HuH-7.5 (cell line): ENCODE measurements at regions not wholly inside any gene's neighbourhood (a gene's known extent, or its start where the extent isn't known, plus 50 kb on each side); places are given as distances from the start of the nearest gene placed in this dataset.

Experiments
- DNase-seq: peaks from one replicate; pipeline ENCODE4 v3.0.0; 2011; ENCODE audit warnings: low spot score

DNA sequence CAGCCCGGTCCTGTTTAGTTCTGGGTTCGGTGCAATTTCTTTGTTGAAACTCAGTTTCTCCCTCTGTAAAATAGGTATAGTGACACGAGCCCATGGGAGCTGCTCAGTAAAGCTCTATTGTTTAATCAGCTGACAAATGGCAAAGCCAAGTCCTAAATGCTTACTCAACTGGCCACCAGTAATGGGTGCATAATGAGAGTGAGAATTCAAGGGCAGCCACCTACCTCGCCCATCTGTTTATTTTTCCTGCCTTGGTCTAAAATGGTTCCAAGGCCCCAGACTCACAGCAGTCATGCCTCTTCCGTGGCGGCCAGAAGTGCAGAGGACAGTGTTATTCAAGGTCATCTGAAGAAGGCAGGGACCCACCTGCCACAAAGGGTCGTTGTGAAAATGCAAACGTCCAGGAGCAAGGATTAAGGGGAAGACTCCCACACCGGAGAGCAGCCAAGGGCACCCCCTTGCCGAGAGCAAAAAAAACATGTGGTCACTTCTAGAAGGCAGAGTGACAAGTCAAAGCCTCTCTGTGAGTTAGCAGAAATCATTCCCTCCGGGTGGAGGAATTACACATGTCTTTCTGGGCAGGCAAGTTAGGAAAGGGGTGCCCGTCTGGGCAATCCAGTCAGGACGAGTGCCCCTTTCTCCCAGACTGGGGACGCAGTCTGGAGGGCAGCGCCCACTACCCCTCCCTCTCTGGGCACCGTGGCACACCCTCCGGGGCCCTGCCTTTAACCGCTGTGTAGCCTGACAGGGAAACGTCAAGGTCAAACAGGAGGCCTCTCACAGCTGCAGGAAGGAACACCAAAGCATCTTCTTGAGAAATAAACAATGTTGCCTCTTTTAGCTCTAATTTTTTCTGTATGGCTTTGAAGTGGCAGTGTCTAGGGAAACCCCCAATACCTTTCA, 186.2 kb downstream of the FOXO1 start:
- no peak for DNase-seq

DNA sequence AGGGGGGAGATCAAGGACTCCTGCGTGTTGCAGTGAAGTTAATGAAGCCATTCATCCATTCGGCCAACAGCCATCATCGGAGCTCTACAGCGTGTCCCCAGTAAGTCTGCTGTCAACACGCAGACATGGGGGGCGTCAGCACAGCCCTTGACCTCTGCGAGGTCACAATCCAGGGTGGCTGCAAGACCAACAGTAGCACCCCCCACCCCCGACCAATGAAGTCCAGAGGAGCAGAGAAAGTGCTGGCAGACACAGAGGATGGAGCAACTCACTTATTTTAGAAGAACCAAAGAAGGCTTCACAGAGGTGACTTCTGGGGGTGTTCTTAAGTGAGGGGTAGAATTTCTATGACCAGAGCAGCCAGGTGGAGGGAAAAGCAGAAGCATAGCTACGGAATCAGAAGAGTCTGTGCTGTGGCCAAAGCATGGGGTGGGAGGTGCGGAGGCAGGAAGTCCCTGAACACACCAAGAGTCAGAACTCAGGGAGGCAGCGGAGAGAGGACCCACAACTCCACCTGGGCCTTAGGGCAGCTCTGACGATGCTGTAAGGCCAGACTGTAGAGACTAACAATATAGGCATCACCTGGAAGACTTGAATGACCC, 185.4 kb downstream of the FOXO1 start:
- DNase-seq = no peak

DNA sequence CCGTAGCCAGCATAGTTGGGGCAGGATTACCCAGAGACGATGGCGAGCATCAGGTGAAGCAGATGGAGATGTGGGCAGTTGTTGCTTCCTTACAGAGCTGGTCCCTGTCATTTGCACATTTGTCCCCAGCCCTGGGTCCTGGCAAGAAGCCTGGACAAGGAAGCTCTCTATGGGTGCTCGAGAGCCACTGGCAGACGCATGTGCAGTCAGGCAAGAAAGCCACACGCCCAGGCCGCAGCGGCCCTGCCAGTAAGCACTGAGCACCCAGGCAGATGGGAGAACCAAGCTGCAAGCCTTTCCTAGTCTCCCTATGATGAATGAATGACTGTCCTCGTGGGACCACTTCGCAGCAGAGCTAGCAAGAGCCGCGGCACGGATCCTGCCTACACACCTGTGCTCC, 182.8 kb downstream of the FOXO1 start:
- DNase-seq = no peak

DNA sequence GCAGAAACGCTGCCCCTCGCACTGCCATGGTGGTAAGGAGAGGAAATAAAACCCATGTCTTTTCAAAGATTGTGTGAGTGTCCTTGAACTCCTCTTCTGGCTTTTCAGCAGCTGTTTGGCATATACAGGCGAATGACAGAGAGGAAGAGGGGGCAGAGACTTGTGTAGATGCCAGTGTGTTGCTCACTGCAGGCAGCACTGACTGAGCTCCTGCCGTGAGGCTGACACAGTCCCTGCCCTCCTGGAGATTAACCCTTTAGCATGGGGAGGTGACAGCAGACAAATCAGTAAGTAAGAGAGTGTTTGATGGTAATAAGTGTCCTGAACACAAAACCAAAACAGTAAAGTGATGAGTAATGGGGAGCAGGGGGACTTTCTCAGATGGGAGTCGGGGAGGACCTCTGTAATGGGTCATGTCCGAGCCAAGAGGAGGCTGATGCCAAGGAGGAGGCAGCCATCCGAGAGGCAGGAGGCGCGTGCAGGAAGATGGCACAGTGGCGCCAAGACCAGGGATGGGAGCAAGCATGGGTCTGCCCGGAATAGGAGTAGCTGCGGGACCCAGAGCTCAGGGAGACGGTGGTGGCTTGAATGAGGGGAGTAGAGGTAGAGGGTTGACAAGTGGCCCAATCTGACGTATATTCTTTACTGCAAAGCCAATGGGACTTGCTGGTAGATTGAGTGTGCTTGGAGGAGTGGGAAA, 182.2 kb downstream of the FOXO1 start:
- DNase-seq = no peak

DNA sequence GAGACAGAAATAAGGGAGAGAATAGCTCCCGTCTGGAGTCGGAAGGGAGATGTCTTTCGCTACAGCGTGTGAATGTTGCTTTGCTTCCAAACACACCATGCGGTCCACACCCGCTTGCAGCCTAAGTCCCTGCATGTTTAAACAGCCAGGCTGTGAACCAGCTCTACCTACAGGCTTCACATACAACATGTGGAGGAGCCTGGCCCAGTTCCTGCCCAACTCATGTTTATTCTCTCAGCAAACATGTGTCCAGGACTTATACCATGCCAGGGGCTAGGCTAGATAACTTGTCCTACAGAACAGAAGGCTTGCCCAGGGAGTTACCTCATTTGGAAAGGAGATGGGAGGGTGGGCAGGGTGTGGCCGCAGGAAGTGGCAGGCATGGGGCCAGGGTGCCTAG, 181.5 kb downstream of the FOXO1 start:
- no peak for DNase-seq

DNA sequence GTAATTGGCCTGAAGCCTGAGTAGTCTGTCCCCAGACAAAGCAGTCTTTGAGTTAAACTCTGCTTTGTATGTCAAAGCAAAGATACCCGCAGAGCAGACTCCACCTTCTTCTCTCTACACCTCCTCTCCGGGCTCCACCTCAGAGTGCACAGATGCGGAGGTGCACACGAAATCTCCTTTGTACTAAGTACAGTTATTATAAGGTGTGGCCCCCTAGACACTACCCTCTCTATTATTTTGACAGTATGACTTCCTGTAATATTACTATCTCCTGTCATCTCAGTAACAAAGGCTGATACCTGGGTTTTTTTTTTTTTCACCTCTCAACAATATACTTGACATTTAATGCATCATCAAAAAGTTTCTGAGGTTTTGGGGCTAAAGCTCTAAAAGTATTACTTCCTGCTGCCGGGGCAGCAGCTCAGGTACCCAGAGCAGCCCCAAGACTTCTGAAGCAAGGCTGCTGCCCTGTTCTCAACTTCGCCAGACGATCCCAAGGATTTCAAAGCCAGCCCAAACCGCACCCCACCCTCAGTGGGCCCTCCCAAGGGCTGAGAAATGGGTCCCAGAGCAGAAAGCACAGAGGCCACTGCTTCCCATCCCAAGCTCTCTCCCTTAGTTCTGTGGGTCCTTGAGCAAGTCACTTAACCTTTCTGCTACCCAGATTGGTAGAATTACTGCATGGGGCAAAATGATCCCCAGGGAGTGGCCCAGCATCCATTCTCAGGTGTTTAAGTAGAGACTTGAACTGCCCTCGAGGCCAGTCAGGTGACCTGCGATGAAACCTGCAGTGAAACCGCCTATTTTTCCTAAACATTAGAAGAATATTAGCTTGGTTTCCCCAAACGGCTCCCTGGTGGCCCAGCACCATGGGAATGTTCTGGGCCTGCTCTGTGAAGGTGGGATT, 180.6 kb downstream of the FOXO1 start:
- DNase-seq = no peak

DNA sequence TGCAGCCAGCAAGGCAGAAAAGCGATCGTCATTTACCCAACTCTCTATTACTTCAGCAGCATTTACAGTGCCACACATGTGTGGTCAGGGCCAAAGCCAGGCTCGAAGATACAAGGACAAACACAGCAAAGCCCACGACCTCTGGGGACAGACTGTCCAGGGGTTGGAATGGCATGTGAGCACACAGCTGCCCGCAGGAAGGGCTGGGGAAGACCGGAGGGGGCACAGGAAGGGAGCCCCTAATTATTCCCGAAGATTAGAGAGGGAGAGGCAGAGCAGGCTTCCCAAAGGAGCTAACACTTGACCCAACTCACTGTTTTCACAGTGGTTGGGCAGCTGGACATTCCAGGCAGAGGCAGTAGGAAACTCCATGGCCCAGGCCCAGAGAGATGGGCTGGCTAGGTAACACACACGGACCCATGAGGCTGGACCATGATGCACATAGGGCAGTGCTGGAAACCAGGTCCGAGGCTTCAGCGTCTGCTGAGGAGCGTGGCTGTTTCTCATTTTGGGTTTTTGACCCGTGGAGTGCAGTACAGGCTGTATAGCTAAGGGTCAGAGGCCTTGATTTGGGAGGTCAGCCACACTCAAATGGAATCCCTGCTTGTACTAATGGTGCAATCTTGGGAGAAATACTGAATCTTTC, 179.8 kb downstream of the FOXO1 start:
- DNase-seq = no peak

DNA sequence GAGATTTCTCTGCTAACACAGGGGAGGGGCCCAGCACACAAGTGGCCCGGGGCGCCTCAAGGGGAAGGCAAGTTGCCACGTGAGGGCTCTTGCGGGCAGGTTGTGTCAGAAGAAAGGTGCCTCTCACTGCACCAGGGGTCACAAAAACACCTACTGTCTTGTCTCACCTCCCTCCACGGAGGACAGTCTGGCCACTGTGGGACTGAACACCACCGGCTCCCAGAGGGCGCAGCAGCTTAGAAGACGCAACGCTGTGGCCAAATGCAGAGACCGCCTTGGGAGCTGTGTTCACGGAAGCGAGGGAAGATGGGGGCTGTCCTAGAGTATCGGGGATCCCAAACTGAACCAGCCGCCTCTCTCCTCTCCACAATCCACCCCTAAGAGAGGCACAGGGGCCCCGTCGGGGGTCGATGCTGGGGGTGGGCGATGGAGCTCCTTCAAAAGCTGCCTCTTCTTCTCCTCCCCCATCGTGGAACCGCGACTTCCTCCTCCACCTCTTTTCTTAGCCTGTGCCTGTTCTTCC, 177.5 kb downstream of the FOXO1 start:
- no peak for DNase-seq

DNA sequence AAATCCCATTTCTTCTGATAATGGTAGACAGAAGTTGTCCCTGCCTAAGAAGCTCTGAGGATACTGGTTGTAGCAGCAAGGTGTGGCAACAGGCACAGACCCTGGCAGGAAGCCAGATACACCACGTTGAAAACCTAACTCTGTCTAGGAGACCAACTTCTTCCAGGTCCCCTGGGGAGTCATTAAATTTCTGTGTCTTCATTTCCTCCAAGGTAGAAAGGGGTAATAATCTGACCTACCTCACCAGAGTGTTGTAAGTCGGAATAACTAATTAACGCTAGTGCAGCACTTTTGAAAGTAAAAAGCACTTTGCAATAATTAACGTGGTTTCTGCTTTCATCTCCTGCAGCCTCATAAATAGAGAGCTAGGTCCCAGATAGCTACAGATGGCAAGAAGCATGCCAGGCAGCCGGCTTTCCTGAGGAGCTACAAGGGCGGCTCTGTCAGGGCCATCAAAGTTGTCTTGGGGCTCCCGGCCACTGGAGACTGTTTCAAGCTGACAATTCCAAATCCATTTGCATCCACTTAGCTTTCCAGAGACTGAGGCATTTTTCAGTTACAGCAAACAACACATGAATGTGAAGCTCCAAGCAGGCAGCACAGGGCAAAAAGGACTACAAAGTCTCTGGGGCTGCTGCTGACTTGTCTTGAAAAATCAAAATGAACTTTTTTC, 176.2 kb downstream of the FOXO1 start:
- DNase-seq = no peak

DNA sequence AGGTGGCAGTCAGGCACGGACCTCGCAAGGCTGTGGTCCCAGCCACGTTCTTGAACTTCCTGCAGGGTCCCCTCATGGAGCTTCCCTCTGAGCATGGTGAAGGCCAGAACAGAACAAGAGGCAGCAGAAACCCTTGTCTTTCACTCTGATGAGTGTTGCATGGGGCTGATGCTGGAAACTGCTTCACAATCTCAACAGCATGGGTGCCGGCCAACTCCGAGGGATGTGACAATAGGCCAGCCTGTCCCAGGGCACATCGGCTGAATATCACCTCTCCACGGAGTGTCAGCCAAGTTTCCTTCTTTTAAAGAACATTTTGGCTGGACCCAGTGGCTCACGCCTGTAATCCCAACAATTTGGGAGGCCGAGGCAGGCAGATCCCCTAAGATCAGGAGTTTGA, 173.9 kb downstream of the FOXO1 start:
- DNase-seq = no peak

DNA sequence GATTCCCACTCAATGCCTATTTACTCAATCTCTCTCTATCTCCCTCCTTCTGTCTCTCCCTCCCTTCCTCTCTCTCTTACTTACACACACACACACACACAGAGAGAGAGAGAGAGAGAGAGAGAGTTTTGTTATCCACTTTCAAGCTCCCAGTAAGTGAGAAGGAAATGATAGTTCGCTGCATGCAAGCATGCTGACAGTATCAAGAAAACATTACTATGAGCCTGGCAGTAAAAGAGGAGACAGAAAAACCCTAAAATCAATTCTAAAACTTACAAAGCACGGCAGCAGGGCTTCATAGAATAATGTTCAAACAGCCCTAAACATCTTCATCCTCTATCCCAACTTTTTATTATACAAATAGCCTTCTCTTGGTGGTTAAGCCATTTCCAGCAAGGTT, 171.9 kb downstream of the FOXO1 start:
- no peak for DNase-seq

DNA sequence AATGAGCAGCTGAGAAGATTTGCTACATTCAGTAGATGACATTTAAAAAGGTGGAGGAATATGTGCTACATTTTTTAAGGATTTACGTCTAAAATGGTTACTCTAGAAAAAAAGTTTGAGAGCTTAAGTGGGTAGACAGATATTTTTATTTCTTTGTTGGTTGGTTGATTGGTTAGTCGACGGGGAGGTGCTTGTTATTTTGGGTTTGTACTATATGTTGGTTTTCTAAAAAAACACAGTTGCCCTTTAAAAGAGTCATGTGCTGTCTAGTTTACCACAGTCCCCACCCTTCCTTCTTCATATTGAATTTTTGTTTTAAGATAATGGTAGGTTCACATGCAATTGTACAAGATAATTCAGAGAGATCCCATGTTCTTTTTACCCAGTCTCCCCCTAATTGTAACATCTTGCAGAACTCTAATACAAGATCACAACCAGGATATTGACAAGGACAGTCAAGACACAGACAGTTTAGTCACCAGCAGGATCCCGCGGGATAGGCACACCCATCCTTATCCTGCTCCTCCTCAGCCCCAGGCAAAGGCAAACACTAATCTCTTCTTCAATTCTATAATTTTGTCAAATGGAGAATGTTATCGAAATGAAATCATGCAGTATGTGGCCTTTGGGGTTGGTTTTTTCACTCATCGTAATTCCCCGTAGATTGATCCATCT, 171.4 kb downstream of the FOXO1 start:
- DNase-seq = no peak

DNA sequence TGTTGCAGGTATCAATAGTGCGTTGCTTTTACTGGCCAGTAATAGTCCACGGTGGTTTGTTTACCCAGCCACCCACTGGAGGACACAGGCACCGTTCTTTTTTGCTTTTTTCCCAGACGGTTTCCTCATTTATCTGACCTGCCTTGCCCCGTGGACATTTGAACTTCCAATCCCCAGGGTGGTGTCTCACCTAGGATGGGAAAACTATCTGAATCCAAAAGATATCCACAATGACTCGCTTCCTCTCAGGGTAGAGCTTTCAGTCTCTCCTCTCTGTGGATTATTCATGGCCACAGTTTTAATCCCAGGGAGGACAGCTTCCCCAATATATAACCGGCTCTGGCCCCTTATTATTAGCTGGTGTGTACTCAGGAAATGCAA, 170.8 kb downstream of the FOXO1 start:
- DNase-seq = no peak

DNA sequence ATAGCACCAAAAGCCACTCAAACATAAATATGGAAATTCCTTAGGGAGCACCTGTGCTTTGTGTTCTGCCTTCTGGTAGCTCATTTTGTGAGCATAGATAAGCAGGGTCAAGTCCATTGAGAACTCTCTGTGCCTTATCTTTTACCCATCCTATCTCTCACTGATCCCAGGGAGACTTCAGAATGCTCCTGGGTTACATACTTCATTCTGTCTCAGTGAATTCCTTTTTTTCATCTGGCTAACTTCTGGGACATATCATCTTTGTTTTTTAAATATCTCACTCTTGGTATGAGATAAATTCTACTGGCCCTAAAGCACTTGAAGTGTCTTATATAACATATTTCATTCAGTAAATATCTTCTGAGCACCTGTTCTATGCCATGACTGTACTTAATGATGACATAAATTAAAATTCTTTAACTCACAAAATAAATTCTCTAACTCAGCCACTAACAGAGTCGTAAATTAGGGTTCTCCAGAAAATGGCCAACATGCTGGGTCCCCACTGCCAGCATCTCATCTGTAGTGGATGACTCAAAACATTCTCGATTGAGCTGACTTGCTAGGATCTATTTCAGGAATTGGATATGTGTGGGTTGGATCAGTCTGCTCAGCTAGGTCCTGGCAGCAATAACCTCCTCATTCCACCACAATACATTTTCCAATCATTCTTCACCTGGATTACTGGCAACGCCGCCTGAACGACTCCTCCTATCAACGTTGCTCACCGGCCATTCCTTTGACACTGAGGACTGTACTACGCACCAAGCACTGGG, 170.2 kb downstream of the FOXO1 start:
- DNase-seq = no peak

DNA sequence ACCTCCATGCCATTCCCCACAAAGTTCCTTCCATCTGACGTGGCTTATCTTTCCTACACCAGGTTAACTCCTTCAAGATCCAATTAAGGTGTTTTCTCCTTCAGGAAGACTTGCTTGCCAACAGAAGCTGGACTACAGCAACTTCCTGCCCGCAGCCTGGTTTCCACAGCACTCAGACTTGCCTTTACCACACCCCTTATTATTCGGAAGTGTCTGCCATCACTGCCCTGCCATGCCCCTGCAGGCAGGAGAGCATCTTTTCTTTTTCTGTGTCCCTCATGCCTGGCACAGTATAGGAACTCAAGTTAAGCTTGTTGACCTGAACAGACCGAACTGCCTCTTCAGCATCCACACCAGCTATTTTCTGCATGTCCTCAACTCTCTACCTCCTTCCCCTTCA, 168.0 kb downstream of the FOXO1 start:
- no peak for DNase-seq

DNA sequence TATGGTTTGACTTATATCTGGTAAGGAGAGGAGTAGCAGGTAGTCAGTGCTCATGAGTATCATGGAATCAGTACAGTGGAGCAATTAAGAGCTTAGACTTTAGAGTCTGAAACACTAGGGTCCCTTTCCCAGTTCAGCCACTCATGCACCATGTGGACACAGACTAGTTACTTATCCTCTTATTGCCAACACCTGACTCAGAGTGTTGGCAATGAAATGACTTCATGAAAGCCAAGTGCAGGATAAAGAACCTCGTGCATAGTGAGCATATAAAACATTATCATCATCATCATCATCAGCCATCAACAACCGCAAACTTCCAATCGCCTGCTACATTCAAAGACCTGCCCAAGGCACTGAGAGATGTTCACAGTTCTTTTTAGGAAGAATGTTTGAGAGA, 164.2 kb downstream of the FOXO1 start:
- no peak for DNase-seq

DNA sequence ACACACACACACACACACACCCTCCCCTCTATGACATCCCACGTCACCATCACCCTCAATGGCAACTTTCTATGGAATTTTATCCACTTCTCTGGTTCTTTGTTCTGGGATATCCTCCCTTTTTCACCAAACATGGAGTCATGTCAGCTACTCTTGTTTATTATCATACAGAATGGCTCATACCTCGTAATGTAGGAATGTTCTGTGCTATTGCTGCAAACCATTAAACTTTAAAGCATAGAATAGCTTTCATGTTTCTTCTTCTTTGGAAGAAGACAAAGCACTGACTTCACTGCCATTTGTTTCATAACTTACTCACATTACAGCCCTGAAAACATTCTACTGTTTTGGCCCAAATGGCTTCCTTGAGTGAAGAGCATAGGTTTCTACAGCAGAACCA, 163.4 kb downstream of the FOXO1 start:
- DNase-seq = no peak

DNA sequence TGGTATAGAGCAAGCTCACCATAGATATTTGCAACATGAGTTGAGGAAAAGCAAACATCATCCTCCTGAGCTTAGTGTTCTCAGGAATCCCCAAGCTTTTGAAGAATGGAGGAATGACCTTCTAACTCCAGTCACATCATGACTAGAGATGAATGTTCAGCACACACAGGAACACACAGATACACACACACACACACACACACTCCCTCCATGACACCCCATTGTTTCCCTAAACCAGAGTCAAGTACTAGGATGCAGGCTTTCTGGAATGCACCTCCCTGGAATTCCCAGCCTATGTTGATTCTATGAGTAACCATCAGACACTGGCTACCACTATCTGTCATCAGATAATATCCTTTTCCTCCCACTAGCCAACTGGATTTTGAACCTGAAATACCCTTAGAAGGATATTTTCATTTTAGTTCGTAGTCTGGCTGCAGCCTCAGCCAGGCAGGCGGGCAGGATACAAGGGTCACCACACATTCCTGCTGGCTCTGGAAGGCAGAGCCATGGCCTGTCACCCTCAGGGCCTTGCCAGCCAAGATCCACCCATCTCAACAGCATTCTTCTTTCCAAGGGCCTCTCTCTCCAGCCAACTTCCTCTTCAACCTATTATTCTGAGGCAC, 162.4 kb downstream of the FOXO1 start:
- DNase-seq = no peak

DNA sequence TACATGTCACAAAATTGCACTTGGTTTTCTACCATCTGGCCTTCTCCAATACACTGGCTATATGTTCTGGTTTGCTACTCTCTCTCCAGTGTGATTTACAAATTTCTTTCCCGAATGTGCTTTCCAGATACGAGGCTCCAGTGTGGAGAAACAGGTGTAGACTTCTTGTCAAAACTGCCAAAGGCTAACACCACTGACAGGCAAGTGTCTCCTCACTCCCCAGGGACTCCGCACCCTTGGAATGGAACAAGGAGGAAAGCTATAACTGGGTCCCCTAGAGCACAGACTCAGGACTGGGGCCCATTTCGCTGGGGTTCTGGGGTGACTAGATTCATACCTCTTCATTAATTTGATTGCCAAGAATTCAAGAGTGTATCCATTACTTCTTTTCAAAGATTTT, 161.8 kb downstream of the FOXO1 start:
- DNase-seq = no peak
